CD4-positive, alpha-beta memory T cell (primary cell): ENCODE measurements at regions not wholly inside any gene's neighbourhood (a gene's known extent, or its start where the extent isn't known, plus 50 kb on each side); places are given as distances from the start of the nearest gene placed in this dataset.

Experiments
- CTCF ChIA-PET: fragments of 350-600 bp; sonication (Branson Sonifier 250); formaldehyde crosslinking; loops from one replicate; lab custom pipeline; 2021; ENCODE audit warnings: inconsistent platforms; ENCODE audit not compliant: partially characterized antibody; lab: Charles Lee
- POLR2A ChIA-PET: fragments of 350-600 bp; sonication (Branson Sonifier 250); formaldehyde crosslinking; loops from one replicate; lab custom pipeline; 2021; ENCODE audit not compliant: partially characterized antibody; lab: Charles Lee
- DNase-seq, 5 donors: peaks; one replicate each; pipeline versions ENCODE4 v3.0.0 to v3.0.0-alpha.2; 2020 to 2022; ENCODE audit warnings: mixed read lengths in 1 of 5
- H3K27ac ChIP-seq: one replicate; pipeline ENCODE4 v1.7.0; 2013; ENCODE audit warnings: low read depth, low read length
- H3K27me3 ChIP-seq: 2 replicates; pipeline ENCODE4 v1.7.0; 2013; ENCODE audit warnings: mild to moderate bottlenecking, low read length, moderate library complexity; ENCODE audit not compliant: insufficient read depth
- H3K36me3 ChIP-seq: 2 replicates; pipeline ENCODE4 v1.7.0; 2013; ENCODE audit warnings: mild to moderate bottlenecking, low read length, moderate library complexity; ENCODE audit not compliant: insufficient read depth
- H3K4me1 ChIP-seq: 2 replicates; pipeline ENCODE4 v1.7.0; 2013; ENCODE audit warnings: mild to moderate bottlenecking, low read length, moderate library complexity; ENCODE audit not compliant: insufficient read depth
- H3K4me3 ChIP-seq, 2 donors: one replicate each; pipeline ENCODE4 v1.7.0; 2013; ENCODE audit warnings: low read length in 2 of 2, mild to moderate bottlenecking in 1 of 2
- H3K9me3 ChIP-seq, 2 donors: one replicate each; pipeline ENCODE4 v1.7.0; 2013; ENCODE audit warnings: low read length in 2 of 2, control low read depth in 1 of 2; ENCODE audit not compliant: control insufficient read depth in 1 of 2
- H3K27ac Mint-ChIP-seq, 7 donors: one replicate each; pipeline ENCODE4 v1.8.0; 2020 to 2021; ENCODE audit warnings: mixed read lengths in 7 of 7, mild to moderate bottlenecking in 6 of 7, inconsistent platforms in 3 of 7, moderate library complexity in 3 of 7
- H3K27me3 Mint-ChIP-seq, 2 donors: one replicate each; pipeline ENCODE4 v1.8.0; 2020 to 2021; ENCODE audit warnings: mixed read lengths in 2 of 2
- H3K36me3 Mint-ChIP-seq, 2 donors: one replicate each; pipeline ENCODE4 v1.8.0; 2020 to 2021; ENCODE audit warnings: mixed read lengths in 2 of 2, inconsistent platforms in 1 of 2, mild to moderate bottlenecking in 1 of 2
- H3K4me1 Mint-ChIP-seq, 4 donors: one replicate each; pipeline ENCODE4 v1.8.0; 2020 to 2021; ENCODE audit warnings: mixed read lengths in 4 of 4, mild to moderate bottlenecking in 1 of 4
- H3K4me3 Mint-ChIP-seq, 8 donors: one replicate each; pipeline ENCODE4 v1.8.0; 2020 to 2021; ENCODE audit warnings: mixed read lengths in 8 of 8, mild to moderate bottlenecking in 7 of 8, moderate library complexity in 6 of 8, inconsistent platforms in 3 of 8
- H3K9me3 Mint-ChIP-seq, 8 donors: one replicate each; pipeline ENCODE4 v1.8.0; 2020 to 2021; ENCODE audit warnings: mixed read lengths in 8 of 8, mild to moderate bottlenecking in 5 of 8, inconsistent platforms in 3 of 8, moderate library complexity in 1 of 8
- intact Hi-C: fragments of 100-400 bp; cut with micrococcal nuclease; formaldehyde crosslinking; loops from one replicate; pipeline ENCODE4 v1.15.1; 2023

GRCh38 chr4:133637161-133637560, 488.1 kb downstream of the PCDH10 start:
- no peaks in the 10 kb centered on the region for H3K27me3 ChIP-seq
- no peak overlapping the region for H3K27ac ChIP-seq
- no peak overlapping the region for H3K4me3 ChIP-seq
- Mint-ChIP-seq H3K36me3 (no peaks in the 10 kb centered on the region), H3K27ac (no peak overlapping the region), H3K9me3 (peaks cover 0 to 8% (median 5%) of the 10 kb centered on the region in 8 donors), H3K4me1 (no peaks in the 10 kb centered on the region), H3K27me3 (no peaks in the 10 kb centered on the region), H3K4me3 (no peak overlapping the region)
- intact Hi-C loops = no loop called here
- ChIA-PET CTCF (no interaction called here), POLR2A (no interaction called here)
- H3K36me3 ChIP-seq = no peaks in the 10 kb centered on the region
- DNase-seq = no peak
- no peaks in the 10 kb centered on the region for H3K9me3 ChIP-seq
- no peaks in the 10 kb centered on the region for H3K4me1 ChIP-seq

GRCh38 chr4:133624744-133625143, 475.6 kb downstream of the PCDH10 start:
- no peak overlapping the region for H3K4me3 ChIP-seq
- H3K27me3 ChIP-seq = no peaks in the 10 kb centered on the region
- Mint-ChIP-seq H3K4me3 (no peak overlapping the region), H3K9me3 (peaks cover 1 to 14% (median 7%) of the 10 kb centered on the region in 8 donors), H3K36me3 (no peaks in the 10 kb centered on the region), H3K4me1 (no peaks in the 10 kb centered on the region), H3K27ac (no peak overlapping the region), H3K27me3 (no peaks in the 10 kb centered on the region)
- intact Hi-C loops = no loop called here
- H3K36me3 ChIP-seq = no peaks in the 10 kb centered on the region
- H3K27ac ChIP-seq = no peak overlapping the region
- H3K4me1 ChIP-seq = no peaks in the 10 kb centered on the region
- DNase-seq = no peak
- H3K9me3 ChIP-seq = no peaks in the 10 kb centered on the region
- ChIA-PET POLR2A (no interaction called here), CTCF (no interaction called here)

GRCh38 chr4:133623847-133624246, 474.8 kb downstream of the PCDH10 start:
- ChIA-PET CTCF (no interaction called here), POLR2A (no interaction called here)
- Mint-ChIP-seq H3K4me3 (no peak overlapping the region), H3K36me3 (no peaks in the 10 kb centered on the region), H3K27me3 (no peaks in the 10 kb centered on the region), H3K27ac (no peak overlapping the region), H3K4me1 (no peaks in the 10 kb centered on the region), H3K9me3 (peaks cover under 1 to 7% (median 1%) of the 10 kb centered on the region in 8 donors)
- DNase-seq = no peak
- Histone ChIP-seq H3K4me3 (no peak overlapping the region), H3K9me3 (no peaks in the 10 kb centered on the region), H3K4me1 (no peaks in the 10 kb centered on the region), H3K27me3 (no peaks in the 10 kb centered on the region), H3K27ac (no peak overlapping the region), H3K36me3 (no peaks in the 10 kb centered on the region)
- intact Hi-C loops = no loop called here

GRCh38 chr4:133621628-133622027, 472.5 kb downstream of the PCDH10 start:
- ChIA-PET POLR2A (no interaction called here), CTCF (no interaction called here)
- H3K4me3 Mint-ChIP-seq = no peak overlapping the region
- H3K27me3 Mint-ChIP-seq = no peaks in the 10 kb centered on the region
- H3K9me3 Mint-ChIP-seq = peaks cover 0 to 8% (median 3%) of the 10 kb centered on the region in 8 donors
- Histone ChIP-seq H3K27ac (no peak overlapping the region), H3K4me3 (no peak overlapping the region), H3K9me3 (no peaks in the 10 kb centered on the region), H3K36me3 (no peaks in the 10 kb centered on the region), H3K4me1 (no peaks in the 10 kb centered on the region), H3K27me3 (no peaks in the 10 kb centered on the region)
- no peaks in the 10 kb centered on the region for H3K4me1 Mint-ChIP-seq
- H3K27ac Mint-ChIP-seq = no peak overlapping the region
- no peaks in the 10 kb centered on the region for H3K36me3 Mint-ChIP-seq
- no peak for DNase-seq
- intact Hi-C loops = no loop called here

- Mint-ChIP-seq H3K4me1 (no peaks in the 10 kb centered on the region), H3K9me3 (peaks cover 0 to 13% (median 6%) of the 10 kb centered on the region in 8 donors), H3K4me3 (no peak overlapping the region), H3K27ac (no peak overlapping the region), H3K36me3 (no peaks in the 10 kb centered on the region), H3K27me3 (no peaks in the 10 kb centered on the region)
- Histone ChIP-seq H3K9me3 (no peaks in the 10 kb centered on the region), H3K27ac (no peak overlapping the region), H3K4me3 (no peak overlapping the region), H3K36me3 (no peaks in the 10 kb centered on the region), H3K4me1 (no peaks in the 10 kb centered on the region), H3K27me3 (no peaks in the 10 kb centered on the region)
- intact Hi-C loops = no loop called here
- no peak for DNase-seq
- CTCF ChIA-PET = no interaction called here
- POLR2A ChIA-PET = no interaction called here
Observed at GRCh38 chr4:133620555-133620954, 471.5 kb downstream of the PCDH10 start.

- no peak for DNase-seq
- Mint-ChIP-seq H3K4me3 (no peak overlapping the region), H3K36me3 (no peaks in the 10 kb centered on the region), H3K27me3 (no peaks in the 10 kb centered on the region), H3K4me1 (no peaks in the 10 kb centered on the region), H3K9me3 (peaks cover 0 to 13% (median 6%) of the 10 kb centered on the region in 8 donors), H3K27ac (no peak overlapping the region)
- no peak overlapping the region for H3K27ac ChIP-seq
- POLR2A ChIA-PET = no interaction called here
- CTCF ChIA-PET = no interaction called here
- H3K27me3 ChIP-seq = no peaks in the 10 kb centered on the region
- no peaks in the 10 kb centered on the region for H3K36me3 ChIP-seq
- no peak overlapping the region for H3K4me3 ChIP-seq
- intact Hi-C loops = no loop called here
- no peaks in the 10 kb centered on the region for H3K4me1 ChIP-seq
- no peaks in the 10 kb centered on the region for H3K9me3 ChIP-seq
Observed at GRCh38 chr4:133618963-133619362, 469.9 kb downstream of the PCDH10 start.

GRCh38 chr4:133600008-133600407, 450.9 kb downstream of the PCDH10 start:
- intact Hi-C loops = no loop called here
- Mint-ChIP-seq H3K36me3 (no peaks in the 10 kb centered on the region), H3K4me1 (no peaks in the 10 kb centered on the region), H3K27me3 (no peaks in the 10 kb centered on the region), H3K4me3 (peak overlapping the region in 1 of 8 donors; percentile 27), H3K9me3 (peaks cover 0 to 12% (median 2%) of the 10 kb centered on the region in 8 donors), H3K27ac (no peak overlapping the region)
- Histone ChIP-seq H3K4me3 (no peak overlapping the region), H3K27me3 (no peaks in the 10 kb centered on the region), H3K27ac (no peak overlapping the region), H3K9me3 (no peaks in the 10 kb centered on the region), H3K4me1 (no peaks in the 10 kb centered on the region), H3K36me3 (no peaks in the 10 kb centered on the region)
- POLR2A ChIA-PET = no interaction called here
- DNase-seq = no peak
- CTCF ChIA-PET = interaction anchor here (1.0 kb wide), 1 partner anchor 30 kb away, joined by 3 read pairs; no protein-coding TSS in a partner anchor

GRCh38 chr4:133598779-133599178, 449.7 kb downstream of the PCDH10 start:
- Mint-ChIP-seq H3K27me3 (no peaks in the 10 kb centered on the region), H3K27ac (no peak overlapping the region), H3K36me3 (no peaks in the 10 kb centered on the region), H3K4me3 (no peak overlapping the region), H3K4me1 (no peaks in the 10 kb centered on the region), H3K9me3 (peaks cover 0 to 15% (median 2%) of the 10 kb centered on the region in 8 donors)
- Histone ChIP-seq H3K27ac (no peak overlapping the region), H3K27me3 (no peaks in the 10 kb centered on the region), H3K4me1 (no peaks in the 10 kb centered on the region), H3K36me3 (no peaks in the 10 kb centered on the region), H3K9me3 (no peaks in the 10 kb centered on the region), H3K4me3 (no peak overlapping the region)
- ChIA-PET CTCF (no interaction called here), POLR2A (no interaction called here)
- intact Hi-C loops = no loop called here
- DNase-seq = no peak
